Adrenal gland (tissue), 9 donors: ENCODE measurements at regions not wholly inside any gene's neighbourhood (a gene's known extent, or its start where the extent isn't known, plus 50 kb on each side); places are given as distances from the start of the nearest gene placed in this dataset.

ENCODE experiments used
- DNase-seq, 7 donors: peaks; one replicate each; pipeline ENCODE4 v3.0.0-alpha.2; 2019 to 2020
- H3K27ac ChIP-seq, 5 donors: fragments of 200-600 bp; sonication (generic) in 4 of 5; 1 replicate in 3 of 5; 2 replicates in 2 of 5; pipeline versions ENCODE4 v1.5.1 to v1.8.0; 2016 to 2020; ENCODE audit warnings: mild to moderate bottlenecking in 1 of 5
- H3K27me3 ChIP-seq: fragments of 200-600 bp; 2 replicates; pipeline ENCODE4 v1.8.0; 2021
- H3K36me3 ChIP-seq, 2 donors: fragments of 200-600 bp; replicated peaks in 1 of 2; 1 replicate in 1 of 2; 2 replicates in 1 of 2; pipeline versions ENCODE4 v1.5.1 to v1.8.0; 2018 to 2022
- H3K4me1 ChIP-seq, 2 donors: fragments of 200-600 bp; replicated peaks in 1 of 2; 1 replicate in 1 of 2; 2 replicates in 1 of 2; pipeline versions ENCODE4 v1.5.1 to v1.8.0; 2018 to 2021
- H3K4me3 ChIP-seq, 4 donors: fragments of 200-600 bp; sonication (generic) in 3 of 4; one replicate each; pipeline ENCODE4 v1.5.1; 2016 to 2018
- H3K9me3 ChIP-seq, 3 donors: fragments of 200-600 bp; sonication (generic) in 1 of 3; replicated peaks in 1 of 3; 1 replicate in 2 of 3; 2 replicates in 1 of 3; pipeline versions ENCODE4 v1.5.1 to v1.8.0; 2016 to 2021
- POLR2A ChIP-seq, 2 donors: fragments of 450-650 bp; IDR thresholded peaks; one replicate each; pipeline ENCODE4 v1.6.1; 2017; ENCODE audit warnings: antibody characterized with exemption in 2 of 2, mild to moderate bottlenecking in 2 of 2, moderate library complexity in 1 of 2
- WGBS, 4 donors: extraction: QIAGEN DNeasy Blood & Tissue Kit in 2 of 4; methylation state at CpG; one replicate each; pipeline versions ENCODE4 v1.1.5 to v1.1.7; 2013 to 2017; 5-methylcytosine and 5-hydroxymethylcytosine counted together
- intact Hi-C, 2 donors: fragments of 100-400 bp; cut with DNase I; formaldehyde crosslinking; loops; one replicate each; pipeline versions ENCODE4 v1.14.1 to v1.15.0; 2022 to 2023
- TF ChIP-seq, protein P1 (sequence below), 6 experiments: fragments of 450-650 bp in 4 of 6; fragments of 200-600 bp in 2 of 6; sonication (generic) in 1 of 6; IDR thresholded peaks; 1 replicate in 5 of 6; 2 replicates in 1 of 6; pipeline versions ENCODE4 v1.5.1 to v1.8.0; 2016 to 2021; ENCODE audit warnings: antibody characterized with exemption in 6 of 6, mild to moderate bottlenecking in 2 of 6, moderate library complexity in 1 of 6
- donor health status: healthy with polysubstance abuse.
- donor health status: Bipolar disorder and iron deficiency.
- donor health status: DM: yes; HTN: yes; CAD: no.
- donor health status: DM: no; HTN: no; CAD: no.
- donor health status: DM: no; HTN: no; CAD: no.

DNA sequence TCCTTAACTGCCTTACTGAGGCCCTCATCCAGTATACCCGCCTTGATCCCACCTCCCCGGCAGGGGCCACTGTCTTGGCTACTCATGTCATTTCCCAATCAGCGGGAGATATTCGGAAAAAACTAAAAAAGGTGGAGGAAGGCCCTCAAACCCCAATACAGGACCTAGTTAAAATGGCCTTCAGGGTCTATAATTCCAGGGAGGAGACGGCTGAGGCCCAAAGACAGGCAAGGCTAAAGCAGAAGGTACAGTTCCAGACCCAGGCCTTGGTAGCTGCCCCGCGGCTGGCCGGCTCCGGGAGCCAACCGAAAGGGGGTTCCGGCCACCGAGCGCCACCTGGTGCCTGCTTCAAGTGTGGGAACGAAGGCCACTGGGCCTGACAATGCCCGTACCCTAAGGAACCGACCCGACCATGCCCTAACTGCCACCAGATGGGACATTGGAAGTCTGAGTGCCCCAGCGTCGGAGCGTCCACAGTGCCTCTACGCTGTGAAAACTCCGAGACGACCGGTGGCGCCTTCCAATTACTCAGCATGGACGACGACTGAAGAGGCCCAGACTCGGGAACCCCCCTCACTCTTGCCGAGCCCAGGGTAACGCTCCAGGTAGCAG, 959.6 kb downstream of the RPA4 start:
- no peak overlapping the region for H3K27ac ChIP-seq
- TF ChIP-seq POLR2A (IDR thresholded peaks at IDR 0.05): no peak
- TF ChIP-seq, protein P1, sequence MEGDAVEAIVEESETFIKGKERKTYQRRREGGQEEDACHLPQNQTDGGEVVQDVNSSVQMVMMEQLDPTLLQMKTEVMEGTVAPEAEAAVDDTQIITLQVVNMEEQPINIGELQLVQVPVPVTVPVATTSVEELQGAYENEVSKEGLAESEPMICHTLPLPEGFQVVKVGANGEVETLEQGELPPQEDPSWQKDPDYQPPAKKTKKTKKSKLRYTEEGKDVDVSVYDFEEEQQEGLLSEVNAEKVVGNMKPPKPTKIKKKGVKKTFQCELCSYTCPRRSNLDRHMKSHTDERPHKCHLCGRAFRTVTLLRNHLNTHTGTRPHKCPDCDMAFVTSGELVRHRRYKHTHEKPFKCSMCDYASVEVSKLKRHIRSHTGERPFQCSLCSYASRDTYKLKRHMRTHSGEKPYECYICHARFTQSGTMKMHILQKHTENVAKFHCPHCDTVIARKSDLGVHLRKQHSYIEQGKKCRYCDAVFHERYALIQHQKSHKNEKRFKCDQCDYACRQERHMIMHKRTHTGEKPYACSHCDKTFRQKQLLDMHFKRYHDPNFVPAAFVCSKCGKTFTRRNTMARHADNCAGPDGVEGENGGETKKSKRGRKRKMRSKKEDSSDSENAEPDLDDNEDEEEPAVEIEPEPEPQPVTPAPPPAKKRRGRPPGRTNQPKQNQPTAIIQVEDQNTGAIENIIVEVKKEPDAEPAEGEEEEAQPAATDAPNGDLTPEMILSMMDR (IDR thresholded peaks at IDR 0.05): no peak
- WGBS, 4 donors: 96 to 98% (median 96%) methylated on average over 7 to 30 of the region's 30 CpGs
- H3K27me3 ChIP-seq: no peaks in the 10 kb centered on the region
- no peaks in the 10 kb centered on the region for H3K4me1 ChIP-seq
- intact Hi-C loops: no loop called here
- no peaks in the 10 kb centered on the region for H3K9me3 ChIP-seq
- H3K4me3 ChIP-seq: no peak overlapping the region
- H3K36me3 ChIP-seq: no peaks in the 10 kb centered on the region
- no peak for DNase-seq

DNA sequence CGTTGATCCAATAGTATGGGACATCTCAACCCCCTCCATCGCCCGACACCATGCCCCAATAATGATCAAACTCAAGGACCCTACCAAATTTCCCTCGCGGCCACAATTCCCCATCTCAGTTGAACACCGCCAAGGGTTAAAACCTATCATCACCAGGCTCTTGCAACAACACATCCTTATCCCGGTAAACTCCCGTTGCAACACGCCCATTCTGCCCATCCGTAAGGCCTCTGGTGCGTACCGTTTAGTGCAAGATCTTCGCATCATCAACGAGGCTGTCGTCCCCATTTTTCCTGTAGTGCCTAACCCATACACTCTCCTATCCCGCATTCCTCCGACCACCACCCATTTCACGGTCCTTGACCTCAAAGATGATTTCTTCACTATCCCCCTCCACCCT, 960.5 kb downstream of the RPA4 start:
- 93 to 97% (median 96%) methylated on average over 18 of the region's 18 CpGs for WGBS, 4 donors
- Histone ChIP-seq H3K4me1 (no peaks in the 10 kb centered on the region), H3K36me3 (no peaks in the 10 kb centered on the region), H3K27ac (no peak overlapping the region), H3K9me3 (no peaks in the 10 kb centered on the region), H3K4me3 (no peak overlapping the region), H3K27me3 (no peaks in the 10 kb centered on the region)
- intact Hi-C loops: no loop called here
- no peak for DNase-seq
- TF ChIP-seq, protein P1 (IDR thresholded peaks at IDR 0.05): no peak
- no peak for TF ChIP-seq POLR2A (IDR thresholded peaks at IDR 0.05)

DNA sequence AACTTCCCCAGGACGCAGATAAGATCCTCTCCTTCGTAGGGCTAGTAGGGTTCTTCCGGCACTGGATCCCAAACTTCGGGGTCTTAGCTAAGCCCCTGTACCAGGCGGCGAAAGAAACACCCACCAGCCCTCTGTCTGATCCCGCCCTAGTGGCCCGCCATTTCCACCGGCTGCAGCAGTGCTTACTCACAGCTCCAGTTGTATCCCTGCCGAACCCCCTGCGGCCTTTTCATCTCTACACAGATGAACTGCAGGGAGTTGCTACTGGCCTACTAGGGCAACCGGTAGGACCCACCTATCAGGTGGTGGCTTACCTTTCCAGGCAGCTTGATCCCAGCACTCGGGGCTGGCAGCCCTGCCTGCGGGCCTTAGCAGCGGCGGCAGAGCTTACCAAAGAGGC, 961.2 kb downstream of the RPA4 start:
- WGBS, 4 donors: 92 to 96% (median 94%) methylated on average over 4 to 16 of the region's 16 CpGs
- no peak for DNase-seq
- Histone ChIP-seq H3K4me1 (no peaks in the 10 kb centered on the region), H3K27ac (no peak overlapping the region), H3K9me3 (no peaks in the 10 kb centered on the region), H3K27me3 (no peaks in the 10 kb centered on the region), H3K36me3 (no peaks in the 10 kb centered on the region), H3K4me3 (no peak overlapping the region)
- intact Hi-C loops: no loop called here
- TF ChIP-seq, protein P1 (IDR thresholded peaks at IDR 0.05): no peak
- TF ChIP-seq POLR2A (IDR thresholded peaks at IDR 0.05): no peak

DNA sequence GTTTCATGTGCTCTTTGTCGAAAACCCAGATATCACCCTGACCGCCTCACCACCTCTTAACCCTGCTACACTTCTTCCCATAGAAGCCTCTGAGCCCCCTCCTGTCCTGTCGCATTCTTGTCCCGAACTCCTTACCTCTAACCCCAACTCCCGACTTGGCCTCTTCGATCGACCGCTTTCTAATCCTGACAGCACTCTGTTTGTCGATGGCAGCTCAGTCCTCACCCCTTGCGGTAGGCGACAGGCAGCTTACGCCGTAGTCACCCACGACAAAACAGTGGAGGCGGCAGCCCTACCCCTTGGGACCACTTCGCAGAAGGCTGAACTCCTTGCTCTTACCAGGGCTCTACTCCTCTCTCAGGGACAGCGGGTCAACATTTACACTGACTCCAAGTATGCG, 961.7 kb downstream of the RPA4 start:
- intact Hi-C loops: no loop called here
- Histone ChIP-seq H3K27me3 (peaks cover 2% of the 10 kb centered on the region), H3K36me3 (no peaks in the 10 kb centered on the region), H3K27ac (no peak overlapping the region), H3K4me1 (no peaks in the 10 kb centered on the region), H3K4me3 (no peak overlapping the region), H3K9me3 (no peaks in the 10 kb centered on the region)
- no peak for DNase-seq
- TF ChIP-seq POLR2A (IDR thresholded peaks at IDR 0.05): no peak
- TF ChIP-seq, protein P1 (IDR thresholded peaks at IDR 0.05): no peak
- WGBS, 4 donors: 95 to 98% (median 97%) methylated on average over 18 of the region's 18 CpGs
